Rectal smooth muscle tissue (tissue), 1 donor: ENCODE measurements at regions not wholly inside any gene's neighbourhood (a gene's known extent, or its start where the extent isn't known, plus 50 kb on each side); places are given as distances from the start of the nearest gene placed in this dataset.

Experiments used
- H3K27ac ChIP-seq: one replicate; pipeline ENCODE4 v1.7.0; 2013; ENCODE audit warnings: low read depth, low read length, inconsistent platforms
- H3K27me3 ChIP-seq: one replicate; pipeline ENCODE4 v1.7.0; 2013; ENCODE audit warnings: low read length; ENCODE audit not compliant: control insufficient read depth, insufficient read depth
- H3K36me3 ChIP-seq: one replicate; pipeline ENCODE4 v1.7.0; 2013; ENCODE audit warnings: low read length; ENCODE audit not compliant: control insufficient read depth, insufficient read depth
- H3K4me1 ChIP-seq: one replicate; pipeline ENCODE4 v1.7.0; 2013; ENCODE audit warnings: low read length; ENCODE audit not compliant: control insufficient read depth, insufficient read depth
- H3K4me3 ChIP-seq: one replicate; pipeline ENCODE4 v1.7.0; 2013; ENCODE audit warnings: low read length
- H3K9ac ChIP-seq: one replicate; pipeline ENCODE4 v1.7.0; 2013; ENCODE audit warnings: low read length

DNA sequence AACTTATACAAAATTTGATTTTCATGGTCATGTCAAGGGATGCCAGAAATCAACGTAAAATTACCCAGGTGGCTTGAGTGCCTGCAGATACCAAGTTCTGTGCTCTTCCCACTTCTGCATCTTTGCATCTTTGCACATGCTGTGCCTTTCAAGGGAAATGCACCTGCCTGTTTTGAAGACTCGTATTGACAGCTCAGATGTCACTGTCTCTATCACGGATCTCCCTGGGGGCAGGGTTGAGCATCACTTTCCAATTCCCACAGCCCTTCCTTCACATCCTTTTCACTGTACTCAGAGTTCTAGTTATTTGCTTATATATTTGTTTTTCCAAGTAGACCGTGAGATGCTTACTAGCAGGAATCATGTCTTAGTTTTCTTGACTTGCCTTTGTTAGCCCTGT is 274.2 kb downstream of the CDH26 start:
- Histone ChIP-seq H3K9ac (no peak overlapping the region), H3K36me3 (no peaks in the 10 kb centered on the region), H3K4me3 (no peak overlapping the region), H3K27ac (no peak overlapping the region), H3K4me1 (no peaks in the 10 kb centered on the region), H3K27me3 (no peaks in the 10 kb centered on the region)

GRCh38 chr20:60233018-60233630 is 274.9 kb downstream of the CDH26 start:
- Histone ChIP-seq H3K36me3 (no peaks in the 10 kb centered on the region), H3K27me3 (no peaks in the 10 kb centered on the region), H3K4me1 (no peaks in the 10 kb centered on the region), H3K9ac (no peak overlapping the region), H3K4me3 (no peak overlapping the region), H3K27ac (no peak overlapping the region)

- H3K4me1 ChIP-seq = no peaks in the 10 kb centered on the region
- H3K36me3 ChIP-seq = no peaks in the 10 kb centered on the region
- no peaks in the 10 kb centered on the region for H3K27me3 ChIP-seq
- no peak overlapping the region for H3K4me3 ChIP-seq
- H3K9ac ChIP-seq = no peak overlapping the region
- no peak overlapping the region for H3K27ac ChIP-seq
Observed at GRCh38 chr20:60236613-60237012, 278.4 kb downstream of the CDH26 start.

- H3K27ac ChIP-seq = no peak overlapping the region
- no peaks in the 10 kb centered on the region for H3K36me3 ChIP-seq
- H3K27me3 ChIP-seq = no peaks in the 10 kb centered on the region
- no peak overlapping the region for H3K4me3 ChIP-seq
- H3K9ac ChIP-seq = no peak overlapping the region
- H3K4me1 ChIP-seq = no peaks in the 10 kb centered on the region
Observed at GRCh38 chr20:60237981-60238380, 279.8 kb downstream of the CDH26 start.

DNA sequence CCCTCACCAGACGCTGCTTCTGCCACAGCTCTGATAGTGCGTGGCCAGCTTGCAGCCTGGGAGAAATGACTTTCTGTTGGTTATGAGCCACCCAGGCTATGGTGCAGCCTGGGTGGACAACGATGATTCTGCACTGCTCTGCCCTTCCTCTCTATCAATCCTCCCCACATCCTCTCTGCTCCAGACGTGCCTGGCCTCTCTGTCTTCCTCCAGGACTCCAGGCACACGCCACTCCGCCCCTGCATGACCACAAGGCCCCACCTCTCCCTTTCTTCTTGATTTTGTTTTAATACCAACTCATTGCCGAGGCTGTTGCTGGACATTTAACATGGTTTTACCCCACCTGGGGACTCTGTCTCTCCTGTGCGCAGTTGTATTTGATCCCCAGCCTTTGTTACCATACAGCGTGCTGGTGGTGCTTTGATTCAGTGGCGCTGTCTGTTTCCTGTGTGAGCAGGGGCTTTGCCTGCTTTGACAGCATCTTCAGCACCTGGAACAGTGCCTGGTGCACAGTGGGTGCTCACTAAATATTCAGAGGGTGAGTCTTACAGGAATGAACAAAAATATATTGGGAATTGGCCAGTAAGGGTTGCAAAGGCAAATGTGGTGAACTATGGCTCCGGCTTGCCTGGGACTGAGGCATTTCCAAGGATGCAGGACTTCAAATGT is 280.9 kb downstream of the CDH26 start:
- Histone ChIP-seq H3K36me3 (no peaks in the 10 kb centered on the region), H3K4me1 (no peaks in the 10 kb centered on the region), H3K27ac (no peak overlapping the region), H3K9ac (no peak overlapping the region), H3K4me3 (no peak overlapping the region), H3K27me3 (no peaks in the 10 kb centered on the region)

DNA sequence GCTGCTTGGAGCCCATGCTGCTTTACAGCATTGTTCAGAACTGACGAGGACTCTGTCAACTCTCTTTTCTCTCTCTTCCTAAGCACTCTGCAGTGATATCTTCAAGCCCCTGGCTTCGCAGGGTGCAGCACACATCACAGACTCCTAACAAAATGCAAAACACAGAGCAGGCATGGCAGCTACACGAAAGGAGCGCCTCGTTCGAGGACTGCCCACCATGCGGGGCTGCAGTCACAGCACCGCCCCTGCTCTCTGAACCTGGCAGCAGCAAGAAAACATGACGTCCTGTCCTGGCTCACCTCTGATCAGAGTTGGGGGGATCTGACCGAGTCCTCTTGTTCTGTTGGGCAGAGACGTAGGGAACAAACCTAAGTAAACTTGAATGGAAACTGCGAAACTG is 281.7 kb downstream of the CDH26 start:
- Histone ChIP-seq H3K4me1 (no peaks in the 10 kb centered on the region), H3K27me3 (no peaks in the 10 kb centered on the region), H3K27ac (no peak overlapping the region), H3K9ac (no peak overlapping the region), H3K36me3 (no peaks in the 10 kb centered on the region), H3K4me3 (no peak overlapping the region)

- H3K36me3 ChIP-seq = no peaks in the 10 kb centered on the region
- H3K4me1 ChIP-seq = no peaks in the 10 kb centered on the region
Observed at GRCh38 chr20:60240415-60240814, 282.2 kb downstream of the CDH26 start.

DNA sequence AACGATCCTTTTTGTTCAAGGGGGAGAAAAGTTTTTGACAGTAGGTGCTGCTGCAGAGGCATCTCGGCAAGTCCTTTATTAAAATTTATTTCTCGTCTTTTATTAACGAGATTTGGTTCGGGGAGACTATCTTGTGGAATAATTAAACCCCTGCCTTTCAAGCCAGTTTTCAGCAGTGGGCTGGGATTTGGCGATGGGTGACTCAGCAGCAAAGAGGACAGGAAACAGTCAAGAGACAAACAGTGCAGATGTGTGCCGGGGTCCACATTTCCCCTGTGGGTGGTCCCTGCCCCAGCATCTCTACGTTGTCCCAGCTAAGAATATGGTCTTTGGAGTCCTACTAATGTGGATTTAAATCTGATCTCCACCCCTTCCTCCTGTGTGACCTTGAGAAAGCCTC is 282.8 kb downstream of the CDH26 start:
- H3K4me3 ChIP-seq = no peak overlapping the region
- no peak overlapping the region for H3K27ac ChIP-seq
- no peaks in the 10 kb centered on the region for H3K27me3 ChIP-seq
- no peaks in the 10 kb centered on the region for H3K36me3 ChIP-seq
- no peak overlapping the region for H3K9ac ChIP-seq
- no peaks in the 10 kb centered on the region for H3K4me1 ChIP-seq

More at GRCh38 chr20:60240415-60240814, 282.2 kb downstream of the CDH26 start:
- Histone ChIP-seq H3K27me3 (no peaks in the 10 kb centered on the region), H3K4me3 (no peak overlapping the region), H3K9ac (no peak overlapping the region), H3K27ac (no peak overlapping the region)

GRCh38 chr20:60242836-60243505 is 284.7 kb downstream of the CDH26 start:
- Histone ChIP-seq H3K9ac (no peak overlapping the region), H3K4me3 (no peak overlapping the region), H3K27me3 (no peaks in the 10 kb centered on the region), H3K4me1 (no peaks in the 10 kb centered on the region), H3K36me3 (no peaks in the 10 kb centered on the region), H3K27ac (no peak overlapping the region)

DNA sequence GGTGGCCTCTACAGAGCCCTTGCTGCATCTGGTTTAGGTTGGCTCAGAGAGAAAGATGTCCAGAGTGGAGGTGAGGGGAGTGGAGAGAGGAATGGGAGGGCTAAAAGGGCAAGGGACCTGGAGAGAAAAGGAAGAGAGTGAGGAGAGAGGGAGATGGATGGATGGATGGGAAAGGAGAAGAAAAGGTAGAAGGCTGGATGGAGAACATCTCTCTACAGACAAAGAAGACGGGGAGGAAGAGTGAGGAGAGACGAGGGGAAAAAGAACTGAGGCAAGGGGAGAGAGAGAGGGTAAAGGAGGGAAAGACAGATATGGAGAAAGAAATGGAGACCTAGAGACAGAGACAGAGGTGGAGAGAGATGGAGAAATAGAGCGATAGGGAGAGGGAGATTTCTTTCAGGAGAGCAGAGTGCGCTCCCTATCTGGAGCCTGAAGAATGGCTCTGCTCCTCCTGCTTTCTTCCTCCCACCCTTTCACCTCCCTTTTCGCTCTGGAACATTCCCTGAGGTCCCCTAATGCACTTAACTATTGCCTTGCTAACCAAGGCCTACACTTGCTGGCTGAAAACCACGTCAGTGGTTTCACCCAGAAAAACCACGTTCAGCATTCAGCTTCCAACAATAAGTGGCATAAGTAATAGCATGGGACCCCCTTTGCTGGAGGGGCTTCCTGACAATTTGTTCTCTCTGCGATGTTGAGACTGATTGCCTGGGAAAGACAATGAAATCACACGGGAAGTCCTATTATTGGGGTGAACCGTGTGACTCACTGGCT is 286.3 kb downstream of the CDH26 start:
- no peak overlapping the region for H3K27ac ChIP-seq
- no peaks in the 10 kb centered on the region for H3K36me3 ChIP-seq
- no peaks in the 10 kb centered on the region for H3K27me3 ChIP-seq
- H3K4me3 ChIP-seq = no peak overlapping the region
- H3K9ac ChIP-seq = no peak overlapping the region
- H3K4me1 ChIP-seq = no peaks in the 10 kb centered on the region

DNA sequence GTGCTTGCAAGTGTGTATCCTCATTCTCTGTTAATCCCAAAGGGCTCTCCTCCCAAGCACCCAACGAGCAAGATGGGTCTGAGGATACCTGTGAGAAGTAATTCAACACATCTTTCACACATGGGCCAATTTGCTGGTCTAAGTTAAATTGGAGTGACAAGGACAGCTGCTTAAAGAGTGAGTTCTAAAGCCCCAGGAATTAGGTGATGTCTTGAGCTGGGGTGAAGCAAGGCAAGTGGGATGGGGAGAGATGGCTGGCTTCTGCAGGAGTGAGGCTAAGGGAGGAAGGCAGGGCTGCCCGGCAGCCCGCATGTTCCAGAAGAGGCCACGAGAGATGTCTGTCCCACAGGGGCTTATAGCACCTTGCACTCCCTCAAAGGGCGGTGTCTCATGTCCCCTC is 288.5 kb downstream of the CDH26 start:
- no peaks in the 10 kb centered on the region for H3K36me3 ChIP-seq
- no peak overlapping the region for H3K4me3 ChIP-seq
- no peak overlapping the region for H3K9ac ChIP-seq
- H3K27me3 ChIP-seq = no peaks in the 10 kb centered on the region
- H3K27ac ChIP-seq = no peak overlapping the region
- no peaks in the 10 kb centered on the region for H3K4me1 ChIP-seq

GRCh38 chr20:60249436-60249835 is 291.2 kb downstream of the CDH26 start:
- Histone ChIP-seq H3K36me3 (no peaks in the 10 kb centered on the region), H3K4me1 (no peaks in the 10 kb centered on the region), H3K4me3 (no peak overlapping the region), H3K27ac (no peak overlapping the region), H3K9ac (no peak overlapping the region), H3K27me3 (no peaks in the 10 kb centered on the region)
